ENCODE measurements at regions not wholly inside any gene's neighbourhood (a gene's known extent, or its start where the extent isn't known, plus 50 kb on each side); places are given as distances from the start of the nearest gene placed in this dataset.

GRCh38 chr15:69973102-69973714 is 124.5 kb downstream of the TLE3 start:
- no peaks in the 10 kb centered on the region for H3K9me3 ChIP-seq
- DNase-seq (ENCODE audit: low spot score), result no peak
- no peaks in the 10 kb centered on the region for H3K36me3 ChIP-seq
- intact Hi-C loops (cut with DNase I), result no loop called here
- H3K27me3 ChIP-seq (replicated peaks; ENCODE audit: insufficient read depth), result no peaks in the 10 kb centered on the region
- H3K4me3 ChIP-seq, result no peak overlapping the region
- 34% methylated on average over 6 of the region's 6 CpGs for WGBS
- TF ChIP-seq CTCF (IDR thresholded peaks at IDR 0.05), result no peak
- TF ChIP-seq POLR2AphosphoS5 (IDR thresholded peaks at IDR 0.05), result no peak
- no peak for TF ChIP-seq POLR2A (IDR thresholded peaks at IDR 0.05)
- H3K27ac ChIP-seq, result no peak overlapping the region
- H3K4me1 ChIP-seq (replicated peaks), result no peaks in the 10 kb centered on the region

- WGBS, result 79% methylated on average over 4 of the region's 4 CpGs
- Histone ChIP-seq H3K4me1 (replicated peaks) (no peaks in the 10 kb centered on the region), H3K4me3 (no peak overlapping the region), H3K27ac (no peak overlapping the region), H3K27me3 (replicated peaks; ENCODE audit: insufficient read depth) (no peaks in the 10 kb centered on the region), H3K36me3 (no peaks in the 10 kb centered on the region), H3K9me3 (no peaks in the 10 kb centered on the region)
- intact Hi-C loops (cut with DNase I), result no loop called here
- TF ChIP-seq POLR2AphosphoS5 (IDR thresholded peaks at IDR 0.05), result no peak
- no peak for TF ChIP-seq POLR2A (IDR thresholded peaks at IDR 0.05)
- no peak for TF ChIP-seq CTCF (IDR thresholded peaks at IDR 0.05)
- DNase-seq (ENCODE audit: low spot score), result no peak
These were observed 123.8 kb downstream of the TLE3 start for GRCh38 chr15:69973880-69974279.

- intact Hi-C loops (cut with DNase I), result no loop called here
- no peak for DNase-seq (ENCODE audit: low spot score)
- TF ChIP-seq POLR2A (IDR thresholded peaks at IDR 0.05), result no peak
- TF ChIP-seq POLR2AphosphoS5 (IDR thresholded peaks at IDR 0.05), result no peak
- no peak for TF ChIP-seq CTCF (IDR thresholded peaks at IDR 0.05)
- H3K4me1 ChIP-seq (replicated peaks), result no peaks in the 10 kb centered on the region
- WGBS, result 61% methylated on average over 5 of the region's 5 CpGs
- H3K27ac ChIP-seq, result no peak overlapping the region
- H3K9me3 ChIP-seq, result no peaks in the 10 kb centered on the region
- no peaks in the 10 kb centered on the region for H3K27me3 ChIP-seq (replicated peaks; ENCODE audit: insufficient read depth)
- no peak overlapping the region for H3K4me3 ChIP-seq
- no peaks in the 10 kb centered on the region for H3K36me3 ChIP-seq
These were observed 123.4 kb downstream of the TLE3 start for GRCh38 chr15:69974321-69974720.

GRCh38 chr15:69976366-69976994 is 121.2 kb downstream of the TLE3 start:
- DNase-seq (ENCODE audit: low spot score), result peak; percentile 16
- WGBS, result 19% methylated on average over 7 of the region's 7 CpGs
- no peaks in the 10 kb centered on the region for H3K9me3 ChIP-seq

More at GRCh38 chr15:69976366-69976994, 121.2 kb downstream of the TLE3 start:
- H3K27ac ChIP-seq, result no peak overlapping the region
- no peaks in the 10 kb centered on the region for H3K4me1 ChIP-seq (replicated peaks)
- H3K27me3 ChIP-seq (replicated peaks; ENCODE audit: insufficient read depth), result no peaks in the 10 kb centered on the region
- H3K4me3 ChIP-seq, result no peak overlapping the region
- H3K36me3 ChIP-seq, result no peaks in the 10 kb centered on the region
- TF ChIP-seq CTCF (IDR thresholded peaks at IDR 0.05), result no peak
- no peak for TF ChIP-seq POLR2A (IDR thresholded peaks at IDR 0.05)
- no peak for TF ChIP-seq POLR2AphosphoS5 (IDR thresholded peaks at IDR 0.05)
- intact Hi-C loops (cut with DNase I), result no loop called here

Measured in prostate gland (tissue), 2 donors.